PC-9 (cell line): ENCODE measurements at regions not wholly inside any gene's neighbourhood (a gene's known extent, or its start where the extent isn't known, plus 50 kb on each side); places are given as distances from the start of the nearest gene placed in this dataset.
"Not testable (repeated sequence)": the region's sequence is repeated elsewhere in the genome, so short reads cannot be mapped to it uniquely, and the experiment has no call there.

Source experiments
- CTCF ChIP-seq: fragments of 200-600 bp; sonication (generic); conservative IDR thresholded peaks from 2 replicates; pipeline ENCODE4 v1.6.1; 2017; ENCODE audit warnings: mixed run types, antibody characterized with exemption, mild to moderate bottlenecking, moderate library complexity
- EZH2 ChIP-seq: fragments of 200-600 bp; sonication (generic); IDR thresholded peaks from 2 replicates; pipeline ENCODE4 v1.8.0; 2017; ENCODE audit warnings: antibody characterized with exemption, low read depth

GRCh38 chr5:119299615-119300310 is 56.1 kb upstream of the TNFAIP8 start:
- not testable (repeated sequence) for TF ChIP-seq EZH2, CTCF
